ENCODE measurements at regions not wholly inside any gene's neighbourhood (a gene's known extent, or its start where the extent isn't known, plus 50 kb on each side); places are given as distances from the start of the nearest gene placed in this dataset.

DNA sequence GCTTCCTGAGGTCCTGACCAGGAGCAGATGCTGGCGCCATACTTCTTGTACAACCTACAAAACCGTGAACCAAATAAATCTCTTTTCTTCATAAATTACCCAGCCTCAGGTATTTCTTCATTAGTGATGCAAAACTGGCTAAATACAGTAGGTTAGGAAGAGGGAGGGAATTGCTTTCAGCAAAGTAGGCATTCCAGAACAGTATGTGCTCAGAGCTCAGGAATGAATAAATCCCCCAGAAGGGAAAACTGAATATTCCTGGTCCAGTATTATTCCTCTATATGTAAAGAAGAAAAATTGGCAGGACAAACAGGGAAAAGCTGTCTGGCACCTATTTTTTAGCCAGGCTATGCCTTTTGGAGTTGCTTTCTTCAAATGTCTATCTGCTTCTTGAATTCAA lies 577.1 kb downstream of the PSAT1 start:
- TF ChIP-seq, protein P1, sequence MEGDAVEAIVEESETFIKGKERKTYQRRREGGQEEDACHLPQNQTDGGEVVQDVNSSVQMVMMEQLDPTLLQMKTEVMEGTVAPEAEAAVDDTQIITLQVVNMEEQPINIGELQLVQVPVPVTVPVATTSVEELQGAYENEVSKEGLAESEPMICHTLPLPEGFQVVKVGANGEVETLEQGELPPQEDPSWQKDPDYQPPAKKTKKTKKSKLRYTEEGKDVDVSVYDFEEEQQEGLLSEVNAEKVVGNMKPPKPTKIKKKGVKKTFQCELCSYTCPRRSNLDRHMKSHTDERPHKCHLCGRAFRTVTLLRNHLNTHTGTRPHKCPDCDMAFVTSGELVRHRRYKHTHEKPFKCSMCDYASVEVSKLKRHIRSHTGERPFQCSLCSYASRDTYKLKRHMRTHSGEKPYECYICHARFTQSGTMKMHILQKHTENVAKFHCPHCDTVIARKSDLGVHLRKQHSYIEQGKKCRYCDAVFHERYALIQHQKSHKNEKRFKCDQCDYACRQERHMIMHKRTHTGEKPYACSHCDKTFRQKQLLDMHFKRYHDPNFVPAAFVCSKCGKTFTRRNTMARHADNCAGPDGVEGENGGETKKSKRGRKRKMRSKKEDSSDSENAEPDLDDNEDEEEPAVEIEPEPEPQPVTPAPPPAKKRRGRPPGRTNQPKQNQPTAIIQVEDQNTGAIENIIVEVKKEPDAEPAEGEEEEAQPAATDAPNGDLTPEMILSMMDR (IDR thresholded peaks at IDR 0.05; ENCODE audit: insufficient read depth, low read depth, low read length), result no peak
- ChIA-PET CTCF (no interaction called here), POLR2A (no interaction called here)
- no peaks in the 10 kb centered on the region for H3K27me3 ChIP-seq (ENCODE audit: control insufficient read depth, insufficient read depth, low read length)
- H3K36me3 ChIP-seq (ENCODE audit: control insufficient read depth, insufficient read depth, low read length), result no peaks in the 10 kb centered on the region
- no peak overlapping the region for H3K4me3 ChIP-seq (ENCODE audit: low read depth, low read length)
- DNase-seq (ENCODE audit: low read depth), result no peak

DNA sequence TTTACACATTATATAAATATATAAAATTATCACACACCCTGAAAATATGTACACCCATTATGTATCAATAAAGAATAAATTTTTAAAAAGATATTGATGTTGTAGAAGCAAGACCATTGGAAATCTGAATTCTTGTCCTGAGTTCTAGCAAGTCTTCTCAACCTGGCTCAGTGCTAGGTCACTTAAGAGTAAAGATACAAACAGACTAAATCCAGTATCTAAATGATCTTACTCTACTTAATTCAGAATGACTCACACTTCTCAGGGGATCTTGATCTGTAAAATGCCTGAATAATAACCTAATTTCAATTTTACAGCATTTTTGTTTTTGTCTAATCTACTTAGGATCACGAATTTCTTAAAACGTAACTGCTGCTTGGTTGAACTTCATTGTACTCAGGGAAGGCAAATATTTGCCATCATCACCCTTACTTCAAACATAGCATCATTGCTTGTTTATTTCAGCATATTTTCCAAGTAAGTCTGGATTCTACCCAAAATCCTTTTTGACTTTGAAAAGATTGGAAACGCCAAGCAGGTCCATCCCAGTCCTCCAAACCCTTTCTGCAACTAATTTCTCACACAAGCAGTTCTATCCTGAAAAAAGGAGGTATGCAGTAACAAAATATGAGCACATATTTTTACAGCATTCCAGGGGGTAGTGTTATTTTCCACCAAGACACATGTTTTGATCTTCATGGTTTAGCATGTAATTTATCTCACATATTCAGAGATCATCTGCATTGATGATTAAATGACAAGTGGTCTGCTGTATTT lies 582.6 kb downstream of the PSAT1 start:
- ChIA-PET POLR2A (no interaction called here), CTCF (no interaction called here)
- TF ChIP-seq, protein P1 (IDR thresholded peaks at IDR 0.05; ENCODE audit: insufficient read depth, low read depth, low read length), result no peak
- Histone ChIP-seq H3K4me3 (ENCODE audit: low read depth, low read length) (no peak overlapping the region), H3K27me3 (ENCODE audit: control insufficient read depth, insufficient read depth, low read length) (no peaks in the 10 kb centered on the region), H3K36me3 (ENCODE audit: control insufficient read depth, insufficient read depth, low read length) (no peaks in the 10 kb centered on the region)
- DNase-seq (ENCODE audit: low read depth), result no peak

DNA sequence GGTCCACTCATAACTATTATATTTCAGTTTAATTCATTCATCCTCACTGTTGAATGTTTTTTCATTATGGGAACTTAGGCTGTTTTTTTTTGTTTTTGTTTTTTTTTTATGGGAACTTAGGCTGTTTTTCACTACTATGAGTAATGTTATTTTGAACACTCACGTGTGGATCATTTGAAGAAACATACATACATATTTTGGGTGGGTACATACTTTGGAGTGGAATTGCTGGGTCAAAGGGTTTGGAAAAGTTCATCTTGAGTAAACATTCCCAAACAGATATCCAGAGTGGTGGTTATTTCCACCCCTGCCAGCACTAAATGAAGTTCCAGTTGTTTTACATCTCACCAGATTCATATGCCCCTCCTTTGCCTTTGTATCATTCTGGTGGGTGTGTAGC lies 584.4 kb downstream of the PSAT1 start:
- CTCF ChIA-PET, result no interaction called here
- TF ChIP-seq, protein P1 (IDR thresholded peaks at IDR 0.05; ENCODE audit: insufficient read depth, low read depth, low read length), result no peak
- no peak for DNase-seq (ENCODE audit: low read depth)
- Histone ChIP-seq H3K4me3 (ENCODE audit: low read depth, low read length) (no peak overlapping the region), H3K36me3 (ENCODE audit: control insufficient read depth, insufficient read depth, low read length) (no peaks in the 10 kb centered on the region), H3K27me3 (ENCODE audit: control insufficient read depth, insufficient read depth, low read length) (no peaks in the 10 kb centered on the region)
- POLR2A ChIA-PET, result no interaction called here

DNA sequence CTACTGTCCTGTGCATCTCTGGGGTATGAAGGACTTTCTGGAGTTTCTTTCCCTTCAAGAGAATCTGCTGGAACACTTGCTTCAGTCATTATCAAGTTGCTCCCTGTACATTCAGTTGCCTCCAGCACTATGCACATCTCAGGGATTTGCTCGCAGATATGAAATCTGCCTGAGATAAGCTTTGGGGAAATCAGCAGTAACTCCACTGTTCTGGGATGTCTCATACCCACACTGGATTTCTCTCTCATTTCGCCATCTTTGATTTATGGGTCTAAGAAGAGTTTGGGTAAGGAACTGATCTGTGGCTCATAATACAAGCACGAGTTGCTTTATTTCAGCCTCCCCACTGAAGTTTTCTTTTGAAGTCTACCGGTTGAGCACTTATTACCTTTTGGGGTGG lies 585.6 kb downstream of the PSAT1 start:
- H3K36me3 ChIP-seq (ENCODE audit: control insufficient read depth, insufficient read depth, low read length), result no peaks in the 10 kb centered on the region
- H3K27me3 ChIP-seq (ENCODE audit: control insufficient read depth, insufficient read depth, low read length), result no peaks in the 10 kb centered on the region
- CTCF ChIA-PET, result no interaction called here
- DNase-seq (ENCODE audit: low read depth), result no peak
- POLR2A ChIA-PET, result no interaction called here
- H3K4me3 ChIP-seq (ENCODE audit: low read depth, low read length), result no peak overlapping the region
- TF ChIP-seq, protein P1 (IDR thresholded peaks at IDR 0.05; ENCODE audit: insufficient read depth, low read depth, low read length), result no peak

DNA sequence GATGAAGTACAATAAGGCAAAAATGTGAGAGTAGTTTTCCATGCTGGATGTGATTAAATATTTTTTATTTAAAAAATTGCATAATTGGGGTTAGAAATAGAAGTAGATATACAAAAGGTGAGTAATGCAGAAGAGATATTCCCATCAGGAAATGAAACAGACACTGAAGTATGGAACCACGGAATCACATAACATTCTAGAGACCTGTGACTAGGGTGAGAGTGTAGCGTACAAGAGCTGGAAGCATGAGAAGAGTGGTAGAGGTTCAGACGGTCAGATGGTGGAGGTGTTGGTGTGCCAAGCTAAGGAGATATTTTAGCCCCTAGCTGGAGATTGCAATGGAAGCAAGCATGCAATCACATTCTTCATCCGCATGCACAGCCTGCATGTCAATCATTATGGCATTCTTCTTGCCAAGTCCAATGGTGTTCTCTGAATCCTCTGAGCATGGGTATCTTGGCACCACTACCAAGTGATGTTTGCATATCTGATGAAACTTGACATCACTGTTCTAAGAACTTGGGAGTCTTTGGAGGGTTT lies 587.8 kb downstream of the PSAT1 start:
- TF ChIP-seq, protein P1 (IDR thresholded peaks at IDR 0.05; ENCODE audit: insufficient read depth, low read depth, low read length), result no peak
- DNase-seq (ENCODE audit: low read depth), result no peak
- ChIA-PET POLR2A (no interaction called here), CTCF (no interaction called here)
- no peaks in the 10 kb centered on the region for H3K27me3 ChIP-seq (ENCODE audit: control insufficient read depth, insufficient read depth, low read length)
- H3K4me3 ChIP-seq (ENCODE audit: low read depth, low read length), result no peak overlapping the region
- H3K36me3 ChIP-seq (ENCODE audit: control insufficient read depth, insufficient read depth, low read length), result no peaks in the 10 kb centered on the region

Measured in BJ (cell line).